A673 (cell line): ENCODE measurements at regions not wholly inside any gene's neighbourhood (a gene's known extent, or its start where the extent isn't known, plus 50 kb on each side); places are given as distances from the start of the nearest gene placed in this dataset.

Experiments used
- BruUV-seq: library from RNA; stranded (reverse); fragments of 400-500 nt; replicated peaks from 2 replicates; lab custom pipeline; 2021; lab: Mats Ljungman, UMichigan
- CTCF ChIA-PET: fragments of 300-600 bp; sonication (Branson Sonifier 250); formaldehyde crosslinking; loops from one replicate; lab custom pipeline; 2022; ENCODE audit warnings: antibody characterized with exemption; lab: Charles Lee
- POLR2A ChIA-PET: fragments of 300-600 bp; sonication (Branson Sonifier 250); formaldehyde crosslinking; loops from one replicate; lab custom pipeline; 2022; ENCODE audit warnings: antibody characterized with exemption; ENCODE audit not compliant: low non-redundant PET; lab: Charles Lee
- DNase-seq: peaks from one replicate; pipeline ENCODE4 v3.0.0-alpha.2; 2015; ENCODE audit warnings: low spot score
- H3K27ac ChIP-seq: fragments of 200-600 bp; sonication (generic); 2 replicates; pipeline ENCODE4 v1.5.1; 2016; ENCODE audit warnings: mixed run types, low read depth, mild to moderate bottlenecking, mixed read lengths, antibody characterized with exemption, low read length; ENCODE audit not compliant: poor library complexity, severe bottlenecking
- H3K27me3 ChIP-seq: fragments of 200-600 bp; sonication (generic); replicated peaks from 2 replicates; pipeline ENCODE4 v1.6.1; 2017; ENCODE audit warnings: mixed run types, low read depth, mild to moderate bottlenecking, mixed read lengths, antibody characterized with exemption, low read length; ENCODE audit not compliant: insufficient read depth, poor library complexity
- H3K36me3 ChIP-seq: fragments of 200-600 bp; sonication (generic); 2 replicates; pipeline ENCODE4 v1.6.1; 2016; ENCODE audit warnings: mixed run types, mild to moderate bottlenecking, mixed read lengths, antibody characterized with exemption, low read length; ENCODE audit not compliant: insufficient read depth, poor library complexity, severe bottlenecking
- H3K4me1 ChIP-seq: fragments of 200-600 bp; sonication (generic); 2 replicates; pipeline ENCODE4 v1.6.1; 2017; ENCODE audit warnings: mixed run types, mild to moderate bottlenecking, mixed read lengths, antibody characterized with exemption, low read length; ENCODE audit not compliant: insufficient read depth, poor library complexity, severe bottlenecking
- H3K4me3 ChIP-seq: fragments of 200-600 bp; sonication (generic); 2 replicates; pipeline ENCODE4 v1.5.1; 2016; ENCODE audit warnings: low read depth, mixed run types, mild to moderate bottlenecking, mixed read lengths, low read length; ENCODE audit not compliant: poor library complexity, severe bottlenecking
- H3K9me3 ChIP-seq: fragments of 200-600 bp; sonication (generic); 2 replicates; pipeline ENCODE4 v1.6.1; 2016; ENCODE audit warnings: mixed run types, low read depth, mild to moderate bottlenecking, mixed read lengths, antibody characterized with exemption, low read length; ENCODE audit not compliant: poor library complexity, severe bottlenecking
- CTCF ChIP-seq: fragments of 300-800, 200-600 bp; sonication (generic); conservative IDR thresholded peaks from 2 replicates; pipeline ENCODE4 v1.5.1; 2017; ENCODE audit warnings: low read depth, mild to moderate bottlenecking, antibody characterized with exemption, low read length, moderate library complexity, mixed read lengths
- EZH2 ChIP-seq: fragments of 200-600 bp; sonication (generic); IDR thresholded peaks from 2 replicates; pipeline ENCODE4 v1.6.1; 2017; ENCODE audit warnings: borderline replicate concordance, low read depth, mild to moderate bottlenecking, mixed read lengths, antibody characterized with exemption, low read length; ENCODE audit not compliant: poor library complexity, severe bottlenecking
- intact Hi-C: fragments of 100-400 bp; cut with micrococcal nuclease; formaldehyde crosslinking; loops from one replicate; pipeline ENCODE4 v1.10.0; 2022; ENCODE audit not compliant: unreplicated experiment

- DNase-seq, result no peak
- Histone ChIP-seq H3K4me3 (no peak overlapping the region), H3K27me3 (no peaks in the 10 kb centered on the region), H3K9me3 (no peaks in the 10 kb centered on the region), H3K4me1 (no peaks in the 10 kb centered on the region), H3K27ac (no peak overlapping the region), H3K36me3 (no peaks in the 10 kb centered on the region)
- CTCF ChIA-PET, result no interaction called here
- no TSS peak for BruUV-seq
- intact Hi-C loops, result no loop called here
- POLR2A ChIA-PET, result no interaction called here
- no peak for TF ChIP-seq CTCF
- no peak for TF ChIP-seq EZH2
Observed at GRCh38 chr3:139811331-139811730, 123.7 kb upstream of the CLSTN2 start.

- TF ChIP-seq EZH2 (no peak), CTCF (no peak)
- ChIA-PET POLR2A (no interaction called here), CTCF (no interaction called here)
- Histone ChIP-seq H3K36me3 (no peaks in the 10 kb centered on the region), H3K27ac (no peak overlapping the region), H3K27me3 (no peaks in the 10 kb centered on the region), H3K9me3 (no peaks in the 10 kb centered on the region), H3K4me3 (no peak overlapping the region), H3K4me1 (no peaks in the 10 kb centered on the region)
- intact Hi-C loops, result no loop called here
- no peak for DNase-seq
- BruUV-seq, result no TSS peak
Observed at GRCh38 chr3:139808201-139808600, 126.8 kb upstream of the CLSTN2 start.

DNA sequence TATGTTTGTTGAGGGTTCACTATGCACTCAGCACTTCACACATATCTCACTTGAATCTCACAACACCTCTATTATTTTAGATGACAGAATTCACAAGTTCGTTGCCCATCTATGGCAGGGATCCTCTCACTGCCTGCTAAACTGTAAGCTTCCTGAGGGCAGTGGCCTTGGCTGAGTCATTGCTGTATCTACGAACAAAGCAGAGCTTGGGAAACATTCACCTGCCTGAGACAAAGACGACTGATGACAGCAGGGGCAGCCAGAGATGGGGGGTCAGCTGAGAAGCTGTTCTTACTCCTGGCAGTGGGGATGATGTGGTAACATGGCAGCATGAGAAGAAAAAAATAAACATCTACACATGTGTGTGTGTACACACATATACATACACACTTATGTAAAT is 125.5 kb upstream of the NMNAT3 start:
- no TSS peak for BruUV-seq
- H3K36me3 ChIP-seq, result no peaks in the 10 kb centered on the region
- no peak for TF ChIP-seq CTCF
- no peak for TF ChIP-seq EZH2
- H3K4me3 ChIP-seq, result no peak overlapping the region
- CTCF ChIA-PET, result no interaction called here
- DNase-seq, result no peak
- H3K27ac ChIP-seq, result no peak overlapping the region
- intact Hi-C loops, result no loop called here
- POLR2A ChIA-PET, result no interaction called here
- no peaks in the 10 kb centered on the region for H3K27me3 ChIP-seq
- H3K4me1 ChIP-seq, result no peaks in the 10 kb centered on the region
- H3K9me3 ChIP-seq, result no peaks in the 10 kb centered on the region
